Activated CD8-positive, alpha-beta memory T cell treated with anti-CD3 and anti-CD28 coated beads for 24 hours (primary cell): ENCODE measurements at regions not wholly inside any gene's neighbourhood (a gene's known extent, or its start where the extent isn't known, plus 50 kb on each side); places are given as distances from the start of the nearest gene placed in this dataset.
"Not testable (repeated sequence)": the region's sequence is repeated elsewhere in the genome, so short reads cannot be mapped to it uniquely, and the experiment has no call there.

Source experiments
- DNase-seq: peaks from one replicate; pipeline ENCODE4 v3.0.0-alpha.2; 2020

DNA sequence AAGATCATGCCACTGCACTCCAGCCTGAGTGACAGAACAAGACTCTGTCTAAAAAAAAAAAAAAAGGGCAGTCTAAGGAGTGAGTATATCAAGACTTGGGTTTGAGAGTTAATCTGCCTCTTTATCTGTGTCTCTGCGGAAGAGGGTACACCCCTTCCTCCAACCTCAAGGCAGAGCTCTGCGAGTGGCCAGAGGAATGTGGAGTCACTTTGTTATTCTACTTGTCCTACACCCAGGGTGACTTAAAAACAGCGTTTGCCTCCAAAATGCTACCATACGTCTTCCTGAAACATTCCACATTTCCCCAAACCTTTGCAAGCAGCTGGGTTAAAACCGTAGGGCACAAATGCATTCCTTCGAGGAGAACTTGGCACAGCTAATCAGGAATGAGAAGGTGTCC lies 199.9 kb downstream of the SHOX start:
- DNase-seq: no peak

DNA sequence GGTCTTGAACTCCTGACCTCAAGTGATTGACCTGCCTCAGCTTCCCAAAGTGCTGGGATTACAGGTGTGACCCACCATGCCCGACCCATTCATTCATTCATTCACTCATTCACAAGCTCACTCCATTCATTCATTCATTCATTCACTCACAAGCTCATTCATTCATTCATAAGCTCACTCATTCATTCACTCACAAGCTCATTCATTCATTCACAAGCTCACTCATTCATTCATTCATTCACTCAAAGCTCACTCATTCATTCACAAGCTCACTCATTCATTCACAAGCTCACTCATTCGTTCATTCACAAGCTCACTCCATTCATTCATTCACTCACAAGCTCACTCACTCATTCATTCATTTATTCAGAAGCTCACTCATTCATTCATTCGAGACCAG lies 198.6 kb downstream of the SHOX start:
- no peak for DNase-seq

DNA sequence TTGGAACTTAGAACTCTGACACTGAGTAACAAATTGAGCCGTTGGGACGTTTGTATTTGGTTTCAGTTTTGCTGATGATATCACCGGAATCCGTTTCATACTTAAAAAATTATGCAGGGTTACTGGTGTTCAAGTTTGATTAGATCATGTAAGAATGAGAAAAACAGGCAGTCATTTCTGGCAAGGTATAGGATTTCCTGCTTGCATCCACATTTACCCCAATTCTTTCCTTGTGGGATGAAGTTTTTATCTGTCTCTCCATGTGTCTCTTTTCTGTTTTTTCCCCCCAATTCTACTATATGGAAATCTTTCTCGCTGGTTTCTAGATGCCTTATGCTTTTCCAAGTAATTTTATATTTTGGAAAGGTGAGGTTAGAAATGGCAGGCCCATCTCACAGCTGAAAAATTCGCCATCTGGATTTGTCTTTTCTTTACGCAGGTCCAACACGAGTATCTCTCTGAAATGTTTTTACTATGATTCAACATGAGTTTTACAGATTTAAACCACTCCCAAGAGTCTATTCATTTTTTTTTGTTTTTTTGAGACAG lies 197.9 kb downstream of the SHOX start:
- DNase-seq: no peak

DNA sequence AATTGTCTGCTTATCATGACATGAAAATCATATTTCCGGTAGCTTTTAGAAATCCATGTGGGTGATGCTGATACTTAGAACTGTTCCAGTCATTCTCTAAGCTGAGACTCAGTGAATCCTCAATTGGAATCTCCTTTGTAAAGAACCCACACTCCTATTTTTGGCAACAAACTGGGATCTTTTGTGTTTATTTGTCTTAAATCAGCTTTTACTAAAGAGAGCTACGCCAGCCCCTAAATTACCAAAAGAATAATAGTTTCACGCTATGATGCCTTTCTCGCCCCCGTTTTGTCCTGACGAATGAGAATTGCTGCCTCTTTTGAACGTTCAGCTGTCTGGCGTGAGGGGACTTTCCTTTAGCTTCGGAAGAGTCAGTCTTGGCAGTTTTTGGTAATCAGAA lies 195.9 kb downstream of the SHOX start:
- no peak for DNase-seq

DNA sequence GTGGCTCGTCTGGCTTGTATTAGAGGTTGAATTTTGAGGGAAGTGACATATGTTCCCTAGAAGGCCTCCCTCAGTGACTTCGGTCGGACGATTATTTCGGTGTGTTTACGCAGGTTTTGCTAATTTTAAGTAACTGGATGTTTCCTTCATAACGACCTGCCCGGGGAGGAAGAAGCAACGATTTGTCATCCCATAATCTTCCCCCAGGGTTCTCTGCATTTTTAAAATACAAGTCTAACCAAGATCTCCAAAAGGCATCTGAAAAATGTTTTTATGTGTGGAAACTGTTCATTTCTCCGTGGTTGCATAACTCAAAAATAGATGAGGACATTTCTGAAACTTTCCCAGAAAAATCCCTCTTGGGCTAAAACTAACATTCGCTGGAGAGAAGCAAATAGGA lies 195.4 kb downstream of the SHOX start:
- DNase-seq: no peak

DNA sequence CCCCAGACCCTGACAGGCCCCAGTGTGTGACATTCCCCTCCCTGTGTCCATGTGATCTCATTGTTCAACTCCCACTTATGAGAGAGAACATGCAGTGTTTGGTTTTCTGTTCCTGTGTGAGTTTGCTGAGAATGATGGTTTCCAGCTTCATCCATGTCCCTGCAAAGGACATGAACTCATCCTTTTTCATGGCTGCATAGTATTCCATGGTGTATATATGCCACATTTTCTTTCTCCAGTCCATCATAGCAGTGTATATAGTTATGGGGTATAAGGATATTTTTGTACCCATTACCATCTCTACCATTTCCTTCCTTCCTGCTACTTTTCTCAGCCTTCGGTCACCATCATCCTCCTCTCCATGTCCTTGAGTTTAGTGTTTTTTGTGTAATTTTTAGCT lies 192.5 kb downstream of the SHOX start:
- not testable (repeated sequence) for DNase-seq

DNA sequence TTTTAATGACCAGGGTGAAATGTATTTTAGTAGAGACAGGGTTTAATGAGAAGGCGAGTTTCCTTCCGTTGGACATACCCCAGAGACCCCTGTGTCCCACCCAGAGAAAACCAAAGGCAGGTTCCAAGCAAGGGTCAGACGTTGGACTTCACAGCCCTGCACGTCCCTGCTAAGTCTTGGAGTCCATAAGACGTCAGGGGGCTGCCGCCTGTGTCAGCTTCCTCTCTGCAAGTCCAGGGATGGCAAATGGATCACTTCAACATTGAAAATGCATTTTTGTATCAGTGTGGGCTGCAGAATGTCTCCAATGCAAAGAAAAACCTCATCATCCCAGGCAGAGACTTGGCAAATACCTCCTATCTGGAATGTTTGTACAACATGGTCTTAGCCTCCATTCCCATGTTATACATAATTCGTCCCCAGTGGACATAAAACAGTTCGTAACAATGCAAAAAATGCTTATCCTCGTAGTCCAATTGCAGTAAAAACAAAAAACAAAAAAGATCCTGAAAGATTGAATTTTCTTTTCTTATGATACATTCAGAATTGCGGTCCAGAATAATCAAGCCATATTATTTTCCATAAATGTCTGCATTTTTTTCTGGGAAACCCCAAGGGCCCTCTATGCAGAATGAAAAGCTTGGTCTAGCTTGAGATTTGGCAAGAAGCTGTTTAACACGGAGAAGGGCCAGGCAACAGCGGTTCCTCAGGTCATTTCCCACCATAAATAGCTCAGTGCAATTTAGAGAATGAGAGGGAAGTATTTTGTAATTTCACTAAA lies 190.9 kb downstream of the SHOX start:
- DNase-seq: no peak

DNA sequence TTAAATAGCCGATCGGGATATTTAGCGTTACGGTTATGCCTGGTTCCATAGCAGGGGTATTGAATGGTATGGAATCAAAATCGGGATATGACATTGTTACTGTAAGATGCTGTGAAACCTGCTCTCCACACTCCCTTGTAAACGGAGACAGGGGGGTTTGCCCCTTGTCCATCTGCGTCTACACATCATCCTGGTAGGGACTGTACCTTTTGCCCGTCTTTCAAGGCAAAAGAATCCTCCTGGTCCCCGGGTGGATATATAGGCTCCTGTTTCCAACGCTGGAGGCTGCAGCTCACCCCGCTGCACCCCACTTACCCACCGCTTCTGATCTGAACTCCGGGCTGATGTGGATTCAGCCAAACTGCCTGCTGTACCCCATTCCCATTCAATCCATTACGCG lies 189.1 kb downstream of the SHOX start:
- DNase-seq: no peak

DNA sequence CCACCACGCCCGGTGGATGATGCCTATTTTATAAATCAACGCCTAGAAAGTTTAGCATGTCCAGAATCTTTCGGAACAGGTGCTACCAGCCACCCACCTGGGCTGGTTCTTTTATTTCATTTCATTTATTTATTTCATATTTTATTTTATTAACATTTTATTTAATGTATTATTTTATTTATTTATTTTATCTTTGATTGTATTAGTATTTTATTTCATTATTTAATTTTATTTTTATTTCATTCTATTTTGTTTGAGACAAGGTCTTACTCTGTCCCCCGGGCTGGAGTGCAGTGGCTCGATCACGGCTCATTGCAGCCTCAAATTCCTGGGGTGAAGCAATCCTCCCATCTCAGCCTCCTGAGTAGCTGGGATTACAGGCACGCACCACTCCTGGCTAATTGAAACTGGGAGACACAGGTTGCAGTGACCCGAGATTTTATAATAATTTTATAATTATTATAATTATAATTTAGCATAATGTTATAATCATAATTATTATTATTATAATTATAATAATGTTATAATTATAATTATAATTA lies 187.2 kb downstream of the SHOX start:
- DNase-seq: no peak

DNA sequence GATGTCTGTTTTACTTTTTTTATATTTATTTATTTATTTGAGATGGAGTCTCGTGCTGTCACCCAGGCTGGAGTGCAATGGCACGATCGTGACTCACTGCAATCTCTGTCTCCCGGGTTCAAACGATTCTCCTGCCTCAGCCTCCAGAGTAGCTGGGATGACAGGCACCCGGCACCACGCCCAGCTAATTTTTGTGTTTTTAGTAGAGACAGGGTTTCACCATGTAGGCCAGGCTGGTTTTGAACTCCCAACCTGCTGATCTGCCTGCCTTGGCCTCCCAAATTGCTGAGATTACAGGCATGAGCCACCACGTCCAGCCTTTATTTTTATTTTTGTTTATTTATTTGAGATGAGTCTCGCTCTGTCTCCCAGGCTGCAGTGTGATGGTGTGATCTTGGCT lies 186.6 kb downstream of the SHOX start:
- DNase-seq: not testable (repeated sequence)

DNA sequence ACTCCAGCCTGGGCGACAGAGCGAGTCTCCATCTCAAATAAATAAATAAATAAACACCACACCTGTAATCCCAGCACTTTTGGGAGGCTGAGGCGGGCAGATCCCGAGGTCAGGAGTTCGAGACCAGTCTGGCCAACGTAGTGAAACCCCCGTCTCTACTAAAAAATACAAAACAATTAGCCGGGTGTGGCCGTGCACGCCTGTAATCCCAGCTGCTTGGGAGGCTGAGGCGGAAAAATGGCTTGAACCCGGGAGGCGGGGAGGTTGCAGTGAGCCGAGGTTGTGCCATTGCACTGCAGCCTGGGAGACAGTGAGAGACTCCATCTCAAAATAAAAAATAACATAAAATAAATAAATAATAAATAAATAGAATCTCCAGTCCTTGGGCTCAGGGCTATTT lies 185.8 kb downstream of the SHOX start:
- DNase-seq: no peak

DNA sequence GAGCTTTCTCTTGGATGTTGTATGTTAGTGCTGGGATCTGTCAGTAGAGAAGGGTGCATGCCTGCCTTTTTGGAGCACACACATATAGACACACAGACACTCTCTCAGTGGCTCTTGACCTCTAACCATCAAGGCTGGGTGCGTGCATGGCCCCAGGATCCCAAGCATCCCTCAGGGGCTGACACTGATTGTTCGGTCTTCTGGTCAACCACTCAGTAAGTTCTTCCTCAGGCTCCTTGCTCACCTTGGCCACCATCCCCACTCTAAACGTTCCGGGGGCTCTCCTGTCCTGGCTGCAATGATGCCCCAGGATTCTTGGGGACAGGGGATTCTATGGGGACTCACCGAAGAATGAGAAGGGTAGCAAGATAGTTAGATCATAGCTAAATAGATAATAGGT lies 179.6 kb downstream of the SHOX start:
- DNase-seq: no peak

DNA sequence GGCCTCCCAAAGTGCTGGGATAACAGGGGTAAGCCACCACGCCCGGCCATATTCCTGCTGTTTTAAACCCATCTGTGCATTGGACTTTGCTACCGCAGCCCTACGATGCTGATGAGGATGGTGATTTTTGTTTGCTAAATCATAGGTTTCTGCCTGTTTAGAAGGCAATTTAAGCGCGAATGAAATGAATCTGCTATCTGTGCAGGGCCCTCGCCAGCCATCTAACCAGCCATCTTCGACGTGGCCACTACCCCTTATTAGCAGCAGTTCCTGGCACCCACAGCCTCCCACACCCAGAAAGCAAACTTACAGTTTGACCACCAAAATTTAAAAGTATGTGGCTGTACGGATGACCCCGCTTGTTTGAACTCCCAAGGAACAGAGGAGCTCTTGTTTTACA lies 178.5 kb downstream of the SHOX start:
- no peak for DNase-seq

DNA sequence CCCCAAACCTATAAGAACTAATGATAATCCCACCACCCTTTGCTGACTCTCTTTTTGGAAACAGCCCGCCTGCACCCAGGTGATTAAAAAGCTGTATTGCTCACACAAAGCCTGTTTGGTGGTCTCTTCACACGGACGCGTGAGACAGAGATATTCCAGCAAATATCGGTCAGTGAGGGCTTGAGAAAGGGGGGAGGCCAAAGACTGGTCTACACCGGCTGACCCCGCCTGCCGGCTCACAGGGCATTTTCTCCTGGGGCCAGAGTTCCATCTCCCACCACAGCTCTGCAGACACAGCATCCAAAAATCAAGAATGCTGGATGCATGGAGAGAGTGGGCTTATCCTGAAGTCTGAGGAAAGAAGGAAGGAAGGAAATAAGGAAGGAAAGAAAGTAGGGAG lies 176.0 kb downstream of the SHOX start:
- DNase-seq: no peak

DNA sequence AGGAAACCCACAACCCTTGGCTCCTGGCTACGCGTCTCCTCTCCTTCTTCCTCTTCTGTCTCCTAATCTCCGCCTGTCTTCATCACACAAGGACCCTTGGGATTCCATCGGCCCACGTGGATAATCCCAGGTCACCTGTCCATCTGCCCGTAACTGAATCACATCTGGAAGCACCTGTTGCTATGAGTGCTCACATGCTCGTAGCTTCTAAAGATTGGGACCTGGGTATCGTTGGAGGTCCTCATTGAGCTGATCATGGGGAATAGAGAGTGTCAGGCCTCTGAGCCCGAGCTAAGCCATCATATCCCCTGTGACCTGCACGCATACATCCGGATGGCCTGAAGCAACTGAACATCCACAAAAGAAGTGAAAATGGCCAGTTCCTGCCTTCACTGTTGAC lies 175.4 kb downstream of the SHOX start:
- no peak for DNase-seq

DNA sequence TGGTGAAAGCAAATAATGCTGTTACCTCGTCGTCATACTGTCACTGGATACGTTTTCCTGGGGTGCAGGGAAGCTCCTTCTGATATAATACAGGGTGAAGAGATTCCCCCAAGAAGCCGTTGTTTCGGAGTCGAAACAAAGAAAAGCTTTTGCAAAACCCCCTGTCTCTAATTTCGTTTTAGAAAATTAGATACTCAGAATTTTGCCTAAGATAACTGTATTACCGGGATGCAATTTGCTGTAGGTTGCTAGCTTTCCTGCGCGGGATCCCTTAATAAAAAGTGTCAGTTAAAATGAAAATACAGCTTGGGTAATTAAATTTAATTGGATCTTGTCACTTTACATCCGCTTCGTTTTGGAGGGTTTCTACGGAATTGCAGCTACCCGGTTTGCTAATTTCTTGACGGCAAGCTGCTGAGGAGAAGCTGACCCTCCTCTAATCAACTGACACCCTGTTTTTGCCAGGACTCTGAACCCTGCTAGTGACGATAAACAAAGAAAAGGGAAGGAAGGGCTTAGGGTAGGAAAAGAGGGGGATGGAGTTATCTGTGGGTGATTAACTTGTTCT lies 174.6 kb downstream of the SHOX start:
- no peak for DNase-seq

DNA sequence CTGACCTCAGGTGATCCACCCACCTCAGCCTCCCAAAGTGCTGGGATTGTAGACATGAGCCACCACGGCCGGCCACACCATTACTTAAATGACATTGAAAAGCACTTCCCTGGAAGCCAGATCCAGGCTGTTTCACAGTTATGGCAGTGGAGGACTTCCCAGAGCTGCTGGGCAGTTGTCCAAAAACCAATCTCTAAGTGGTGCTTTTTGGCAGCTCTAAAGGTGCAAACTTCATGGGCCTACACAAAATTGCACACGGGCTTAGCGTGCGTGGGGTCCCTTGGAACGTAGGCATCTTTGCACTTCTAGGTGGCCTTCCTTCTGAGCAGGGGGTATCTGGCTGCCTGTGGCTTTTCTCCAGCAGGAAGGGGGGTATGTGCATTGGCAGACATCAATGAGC lies 172.3 kb downstream of the SHOX start:
- no peak for DNase-seq

DNA sequence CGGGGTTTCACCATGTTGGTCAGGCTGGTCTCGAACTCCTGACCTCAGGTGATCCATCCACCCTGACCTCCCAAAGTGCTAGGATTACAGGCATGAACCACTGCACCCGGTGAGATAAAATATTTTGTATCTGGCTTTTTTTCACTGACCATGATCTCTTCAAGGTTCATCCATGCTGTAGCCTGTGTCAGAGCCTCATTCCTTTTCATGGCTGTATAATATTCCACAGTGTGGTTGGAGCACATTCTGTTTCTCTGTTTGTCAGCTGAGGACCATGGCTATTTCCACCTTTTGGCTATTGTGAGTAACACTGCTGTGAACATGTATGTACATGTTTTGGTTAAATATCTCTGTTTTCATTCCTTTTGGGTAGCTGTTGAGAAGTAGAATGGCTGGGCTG lies 169.2 kb downstream of the SHOX start:
- DNase-seq: no peak

DNA sequence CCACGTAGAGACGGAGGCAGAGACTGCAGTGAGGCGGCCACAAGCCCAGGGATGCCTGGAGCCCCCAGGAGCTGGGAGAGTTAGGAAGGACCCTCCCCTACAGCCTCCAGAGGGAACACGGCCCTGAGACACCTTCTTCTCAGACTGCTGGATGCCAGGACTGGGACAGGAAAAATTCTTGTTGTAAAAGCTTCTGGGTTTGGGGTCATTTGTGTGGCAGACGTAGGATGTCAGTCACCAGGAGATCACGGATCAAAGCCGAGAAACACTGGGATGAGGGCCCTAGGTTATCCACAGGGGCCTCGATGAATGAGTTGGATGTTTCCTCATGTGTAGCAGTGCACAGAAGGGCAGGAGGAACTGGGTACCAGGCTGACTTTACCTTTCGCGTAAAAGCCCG lies 163.7 kb downstream of the SHOX start:
- DNase-seq: no peak

DNA sequence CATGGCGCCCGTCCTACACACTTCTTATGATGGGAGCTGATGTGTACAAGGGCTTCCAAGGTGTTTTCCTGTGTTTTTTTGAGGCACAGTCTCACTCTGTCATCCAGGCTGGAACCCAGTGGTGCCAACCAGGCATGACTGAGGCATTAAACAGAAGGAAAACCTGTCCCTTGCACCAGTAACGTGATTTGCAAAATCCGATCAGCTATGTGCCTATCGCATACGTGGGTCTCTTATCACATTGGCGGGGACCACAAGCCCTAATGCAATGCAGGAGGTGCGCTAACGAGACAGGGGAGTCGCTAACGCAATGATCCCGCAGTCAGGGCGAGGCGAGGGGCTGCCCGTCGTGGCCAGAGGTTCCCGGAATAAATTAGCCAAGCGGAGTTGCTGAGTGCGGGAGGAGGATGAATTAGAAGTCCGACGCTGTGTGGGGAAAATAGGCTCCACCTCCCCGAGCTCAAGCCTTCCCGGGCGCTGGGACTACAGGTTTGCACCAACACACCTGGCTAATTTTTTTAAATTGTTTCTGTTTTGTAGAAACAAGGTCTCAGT lies 162.7 kb downstream of the SHOX start:
- no peak for DNase-seq

DNA sequence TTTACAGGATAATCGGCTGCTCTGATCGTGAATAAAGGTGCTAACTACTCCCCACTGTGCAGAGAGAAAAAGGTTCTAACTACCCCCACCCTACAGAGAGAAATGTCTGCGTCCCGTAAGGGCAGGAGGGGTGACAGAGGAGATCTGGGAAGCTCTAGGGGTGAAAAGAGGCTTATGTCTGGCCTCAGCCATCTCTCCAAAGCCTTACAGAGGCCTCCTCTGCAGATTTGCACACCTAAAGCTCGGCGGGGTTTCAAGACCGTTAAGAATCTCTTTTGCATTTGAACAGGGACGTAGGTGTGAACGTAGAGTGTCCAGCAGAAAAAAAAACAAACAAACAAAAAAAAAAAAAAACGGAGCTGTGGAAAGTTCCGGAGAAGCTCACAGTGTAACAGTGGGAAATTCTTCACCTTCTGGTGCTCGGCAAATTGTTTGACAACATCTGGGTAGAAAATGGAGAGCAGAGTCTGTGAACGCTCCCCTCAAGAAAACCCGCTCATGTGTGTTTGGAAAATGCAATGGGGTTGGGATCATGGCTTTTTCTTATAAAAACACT lies 161.0 kb downstream of the SHOX start:
- DNase-seq: no peak

DNA sequence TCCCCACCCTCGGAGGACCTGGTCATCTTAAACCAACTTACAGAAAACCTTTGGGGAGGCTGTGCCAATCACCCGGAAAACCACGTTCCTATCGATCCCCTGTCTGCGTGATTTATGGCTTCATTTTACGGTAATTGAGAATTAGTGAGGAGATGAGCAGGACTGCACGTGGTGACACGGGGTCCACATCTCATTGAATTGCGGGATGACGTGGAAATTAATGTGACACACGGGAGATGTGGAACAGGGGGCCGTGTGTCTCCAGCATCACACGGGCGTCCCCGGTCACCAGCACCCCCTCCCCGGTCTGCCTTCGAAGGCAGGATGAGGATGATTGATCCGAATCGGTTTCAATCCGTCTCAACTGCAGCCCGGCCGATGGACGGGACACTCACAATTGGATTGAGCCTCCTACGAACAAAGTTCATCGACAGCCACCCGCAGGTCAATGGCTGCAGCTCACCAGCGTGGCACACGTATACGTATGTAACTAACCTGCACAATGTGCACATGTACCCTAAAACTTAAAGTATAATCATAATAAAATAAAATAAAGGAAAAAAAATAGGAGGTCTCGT lies 160.3 kb downstream of the SHOX start:
- DNase-seq: no peak

DNA sequence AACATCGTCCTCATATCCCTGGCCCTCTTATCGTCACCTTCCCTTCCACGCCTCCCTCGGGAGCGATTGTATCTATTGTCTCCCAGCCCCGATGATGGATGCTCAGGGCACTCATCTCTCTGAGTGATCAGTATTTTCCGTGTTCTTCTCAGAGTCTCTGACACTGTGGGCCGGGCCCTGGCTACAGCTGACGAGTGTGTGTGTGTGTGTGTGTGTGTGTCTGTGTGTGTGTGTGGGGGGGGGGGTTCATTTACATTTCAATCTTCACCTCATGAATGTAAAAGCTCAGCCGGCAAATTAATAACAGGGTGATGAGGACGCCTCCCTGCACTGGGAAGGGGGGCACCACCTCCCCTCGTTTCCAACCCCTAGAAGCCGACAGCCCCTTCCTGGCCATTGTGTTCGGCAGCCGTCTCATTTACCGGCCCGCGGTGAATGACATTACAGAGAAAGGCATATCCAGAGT lies 159.5 kb downstream of the SHOX start:
- no peak for DNase-seq
